ENCODE measurements at regions not wholly inside any gene's neighbourhood (a gene's known extent, or its start where the extent isn't known, plus 50 kb on each side); places are given as distances from the start of the nearest gene placed in this dataset.
"Not testable (repeated sequence)": the region's sequence is repeated elsewhere in the genome, so short reads cannot be mapped to it uniquely, and the experiment has no call there.

DNA sequence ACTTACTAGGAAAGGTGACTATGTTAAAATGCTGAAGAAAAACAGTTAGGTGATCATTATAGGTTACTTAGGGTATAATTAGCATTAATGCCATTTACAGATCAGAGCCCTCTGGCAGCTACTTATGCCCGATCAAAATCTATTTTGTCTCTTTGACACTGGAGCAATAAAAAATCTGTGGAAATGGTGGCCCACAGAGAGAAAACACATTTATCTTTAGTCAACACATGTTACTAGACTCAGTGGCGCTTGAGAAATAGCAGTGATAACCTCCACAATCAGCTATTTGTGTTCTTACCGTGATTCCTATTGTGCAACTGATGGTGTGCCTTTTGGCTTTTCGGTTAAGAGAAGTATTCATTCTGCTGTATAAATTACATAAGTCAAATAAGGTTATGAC is 1519.6 kb downstream of the PCDH9 start:
- DNase-seq (ENCODE audit: low read depth in 3 of 3): no peak

DNA sequence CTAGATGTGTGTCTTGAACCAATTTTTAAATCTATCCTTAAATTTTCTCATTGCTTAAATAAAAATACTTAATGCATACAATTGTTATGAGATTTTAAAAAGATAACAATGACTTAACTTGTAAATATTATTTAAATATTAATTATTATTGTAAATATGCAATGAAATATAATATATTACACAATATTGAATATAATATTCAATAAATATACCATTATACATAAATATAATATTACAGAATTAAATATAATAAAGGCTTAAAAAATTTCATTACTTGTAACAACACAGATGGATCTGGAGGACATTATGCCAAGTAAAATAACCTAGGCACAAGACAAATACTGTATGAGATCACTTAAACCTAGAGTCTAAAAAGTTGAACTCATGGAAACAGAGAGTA is 1532.3 kb downstream of the PCDH9 start:
- DNase-seq (ENCODE audit: low read depth in 3 of 3): no peak

DNA sequence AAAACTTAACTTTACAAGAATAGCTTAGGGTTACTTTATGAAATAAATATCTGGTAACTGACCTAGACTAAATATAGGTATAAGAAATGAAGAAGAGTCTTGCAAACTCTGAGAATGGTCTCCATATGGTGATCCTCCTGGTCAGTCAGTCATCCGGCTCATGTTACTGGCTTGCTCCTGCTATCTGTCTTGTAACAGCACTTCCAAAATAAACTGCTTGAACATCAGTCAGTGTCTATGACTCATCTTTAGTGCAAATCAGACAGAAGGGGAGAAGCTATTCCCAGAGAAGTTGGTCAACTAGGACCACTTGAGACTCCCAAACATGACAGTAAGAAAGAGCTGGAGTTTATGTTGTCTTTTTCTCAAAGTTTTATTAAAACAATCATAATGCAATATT is 1550.9 kb downstream of the PCDH9 start:
- no peak for DNase-seq (ENCODE audit: low read depth in 3 of 3)

DNA sequence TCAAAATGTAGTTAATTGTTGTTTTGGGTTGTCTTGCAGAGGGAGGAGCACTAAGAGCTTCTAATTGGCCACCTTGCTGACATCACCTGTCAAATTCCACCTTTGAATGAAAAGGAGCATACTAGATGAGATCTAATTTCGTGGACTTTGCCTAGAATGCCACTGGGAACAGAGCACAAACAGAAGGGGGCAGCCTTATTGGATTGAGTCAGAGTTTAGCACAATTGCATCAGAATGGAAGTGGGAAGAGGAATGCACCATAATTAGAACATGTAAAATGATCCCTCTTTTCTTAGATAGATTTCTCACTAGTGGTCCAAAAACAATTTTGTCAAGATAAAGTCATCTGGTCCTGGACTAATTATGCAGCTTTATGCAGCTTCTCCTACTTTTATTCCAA is 1552.2 kb downstream of the PCDH9 start:
- no peak for DNase-seq (ENCODE audit: low read depth in 3 of 3)

DNA sequence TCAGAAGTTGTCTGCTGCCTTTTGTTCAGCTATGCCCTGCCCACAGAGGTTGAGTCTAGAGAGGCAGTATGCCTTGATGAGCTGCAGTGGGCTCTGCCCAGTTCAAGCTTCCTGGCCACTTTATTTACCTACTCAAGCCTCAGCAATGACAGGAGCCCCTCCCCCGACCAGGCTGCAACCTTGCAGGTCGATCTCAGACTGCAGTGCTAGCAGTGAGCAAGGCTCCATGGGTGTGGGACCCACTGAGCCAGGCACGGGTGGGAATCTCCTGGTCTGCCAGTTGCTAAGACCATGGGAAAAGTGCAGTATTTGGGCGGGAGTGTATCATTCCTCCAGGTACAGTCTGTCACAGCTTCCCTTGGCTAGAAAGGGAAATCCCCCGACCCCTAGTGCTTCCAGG is 1554.8 kb downstream of the PCDH9 start:
- DNase-seq (ENCODE audit: low read depth in 3 of 3): not testable (repeated sequence)

DNA sequence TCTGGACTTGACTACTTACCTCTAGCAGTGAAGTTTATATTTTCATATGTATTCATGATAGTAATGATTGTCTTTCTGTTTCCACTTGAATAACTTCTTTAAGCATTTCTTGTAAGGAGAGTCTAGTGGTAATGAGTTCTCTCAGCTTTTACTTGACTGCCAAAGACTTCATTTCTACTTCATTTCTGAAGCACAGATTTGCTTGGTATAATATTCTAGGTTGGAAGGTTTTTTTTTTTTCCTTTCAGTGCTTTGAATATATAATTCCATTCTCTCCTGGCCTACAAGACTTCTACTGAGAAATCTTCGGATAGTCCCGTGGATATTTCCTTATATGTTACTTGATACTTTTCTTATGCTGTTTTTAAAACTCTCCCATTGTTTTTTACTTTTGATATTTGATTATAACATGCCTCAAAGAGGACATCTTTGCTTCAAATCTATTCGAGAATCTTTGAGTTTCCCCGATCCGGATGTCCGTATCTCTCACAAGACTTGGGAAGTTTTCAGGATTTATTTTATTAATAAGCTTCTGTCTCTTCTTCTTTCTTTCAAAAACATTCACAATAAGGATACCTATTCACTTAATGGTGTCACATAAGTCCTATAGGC is 1560.0 kb downstream of the PCDH9 start:
- no peak for DNase-seq (ENCODE audit: low read depth in 3 of 3)

DNA sequence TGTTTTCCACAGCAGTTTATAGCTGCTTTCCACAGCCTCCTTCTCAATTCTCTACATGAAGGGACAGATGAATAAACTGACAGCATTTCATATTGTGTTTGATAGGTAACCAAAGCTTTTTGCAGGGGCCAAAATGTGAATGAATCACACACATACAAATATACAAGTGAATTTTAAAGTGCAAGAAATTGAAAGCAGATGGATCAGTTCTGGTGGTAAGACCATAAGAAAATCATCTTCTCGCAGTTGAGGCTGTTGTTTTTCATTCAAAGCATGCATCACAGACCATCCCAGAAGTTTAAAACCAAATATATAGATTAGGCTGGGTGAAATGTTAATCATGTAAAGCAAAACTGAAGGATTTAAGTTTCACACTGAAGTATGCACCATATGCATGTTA is 1569.4 kb downstream of the PCDH9 start:
- DNase-seq (ENCODE audit: low read depth in 3 of 3): no peak

DNA sequence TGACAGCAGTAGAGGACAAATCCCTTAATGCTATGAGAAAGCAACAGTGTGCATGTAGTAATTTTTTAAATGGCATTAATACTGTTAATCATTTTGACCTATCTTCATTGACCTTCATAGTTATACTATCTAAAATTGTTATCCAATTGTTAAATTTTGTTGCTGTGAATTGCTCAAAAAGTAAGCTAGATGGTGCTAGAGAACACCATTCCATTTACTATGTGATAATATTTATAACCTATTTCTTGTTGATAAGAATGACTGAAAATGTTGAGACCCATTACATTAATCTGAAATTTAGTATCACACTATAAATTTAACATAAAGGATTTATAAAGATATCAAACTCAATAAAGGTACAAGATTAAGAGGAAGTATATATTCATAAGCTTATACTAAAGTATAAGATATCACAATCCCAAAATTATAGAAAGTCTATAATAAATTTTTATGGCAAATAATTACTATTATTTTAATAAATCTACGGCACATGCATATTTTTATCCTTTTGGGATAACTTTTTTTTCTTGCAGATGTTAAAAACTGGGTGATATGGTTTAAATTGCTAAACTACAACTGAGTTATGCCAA is 1573.3 kb downstream of the PCDH9 start:
- no peak for DNase-seq (ENCODE audit: low read depth in 3 of 3)

DNA sequence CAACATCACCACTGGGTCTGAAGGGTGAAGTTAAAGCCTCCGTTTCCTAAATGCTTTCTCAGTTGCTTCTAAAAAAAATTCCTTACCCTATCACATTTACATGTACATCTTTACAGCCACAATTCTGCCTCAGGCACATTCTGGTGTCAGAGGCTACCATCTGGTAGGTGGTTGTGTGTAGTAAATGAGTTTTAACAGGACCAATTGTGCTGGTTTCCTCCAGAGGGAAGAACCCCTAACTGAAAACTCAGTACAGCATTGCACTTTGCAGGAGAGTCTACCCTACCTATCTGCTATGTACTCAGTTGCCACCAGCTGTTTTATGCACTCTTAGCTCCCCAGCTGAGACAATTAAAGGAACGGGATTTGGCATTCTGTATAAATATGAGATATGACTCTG is 1576.5 kb downstream of the PCDH9 start:
- no peak for DNase-seq (ENCODE audit: low read depth in 3 of 3)

DNA sequence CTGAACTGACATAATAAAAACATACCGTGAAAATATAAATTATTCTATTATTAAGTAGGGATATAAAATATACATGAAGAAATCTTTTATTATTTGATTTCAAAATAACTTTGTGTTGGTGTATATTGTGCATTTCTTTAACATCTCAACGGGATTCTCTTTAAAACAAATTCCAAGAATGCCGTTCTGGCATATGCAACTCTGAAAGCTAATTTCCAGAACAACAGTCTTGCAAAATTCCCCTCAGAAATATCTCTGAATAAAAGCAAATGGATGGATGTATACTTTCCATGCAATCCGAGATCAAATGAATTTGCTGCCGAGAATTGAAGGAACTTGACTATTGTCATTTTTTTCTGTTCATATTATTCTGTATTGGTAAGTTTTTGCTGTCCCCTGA is 1579.8 kb downstream of the PCDH9 start:
- DNase-seq (ENCODE audit: low read depth in 3 of 3): no peak

DNA sequence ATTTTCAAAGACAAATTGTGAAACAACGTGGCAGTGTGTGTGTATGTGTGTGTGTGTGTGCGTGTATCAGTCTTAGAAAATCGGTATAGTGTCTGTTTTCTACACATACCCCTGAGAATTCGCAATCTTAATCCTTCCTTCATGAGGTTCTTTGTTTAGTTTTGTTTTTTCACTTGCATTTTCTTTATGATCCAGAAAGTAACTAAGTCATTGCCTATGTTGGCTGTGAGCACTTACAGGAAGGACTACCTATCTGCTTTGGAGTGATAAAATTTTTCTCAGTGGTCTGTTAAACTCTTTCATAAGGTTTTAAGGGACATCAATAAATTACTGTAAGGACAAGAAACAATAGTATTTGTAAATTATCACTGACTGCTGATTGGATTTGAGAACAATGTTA is 1587.1 kb downstream of the PCDH9 start:
- no peak for DNase-seq (ENCODE audit: low read depth in 3 of 3)

DNA sequence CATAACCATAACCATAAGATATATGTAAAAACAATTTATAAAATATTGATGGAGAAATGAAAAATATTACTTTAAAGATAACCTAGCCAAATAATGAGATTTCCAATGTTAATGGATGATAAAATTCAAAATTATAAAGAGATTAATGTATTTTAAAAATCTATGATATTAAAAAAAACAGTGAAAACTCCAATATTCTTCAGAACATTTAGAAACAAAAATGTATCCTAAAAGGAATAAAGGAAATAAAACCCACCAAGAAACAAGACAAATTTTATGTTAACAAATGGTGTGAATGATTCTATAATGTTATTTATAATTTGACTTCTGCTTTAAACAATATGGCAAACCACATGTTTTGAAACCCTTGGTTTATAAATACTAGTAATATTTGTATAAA is 1587.8 kb downstream of the PCDH9 start:
- no peak for DNase-seq (ENCODE audit: low read depth in 3 of 3)

DNA sequence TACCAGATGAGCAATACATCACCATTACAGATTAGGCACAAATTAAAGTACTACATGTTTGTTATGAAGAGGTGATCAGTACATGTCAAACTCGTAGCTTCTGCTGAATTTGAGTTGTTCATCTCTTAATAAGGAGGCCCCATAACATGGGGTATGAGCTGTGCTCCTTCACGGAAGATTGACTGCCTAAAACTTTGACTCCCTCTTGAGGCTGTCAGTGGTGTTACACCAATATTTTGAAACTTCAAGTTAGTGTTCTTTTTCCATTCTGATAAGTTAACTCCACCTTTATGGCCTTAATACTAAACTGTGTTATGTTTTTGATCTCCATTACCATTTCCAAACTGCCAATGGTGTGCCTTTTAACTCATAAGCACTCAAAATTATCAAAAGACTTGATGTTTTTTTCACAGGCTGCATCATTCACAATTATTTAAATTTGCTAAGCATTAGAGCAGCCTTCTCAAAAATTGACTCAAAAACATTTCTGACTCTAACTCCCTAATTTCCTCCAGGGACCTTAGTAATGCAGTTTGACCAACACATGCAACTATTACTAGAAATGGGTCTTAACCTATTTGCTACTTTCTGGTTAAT is 1591.5 kb downstream of the PCDH9 start:
- no peak for DNase-seq (ENCODE audit: low read depth in 3 of 3)

DNA sequence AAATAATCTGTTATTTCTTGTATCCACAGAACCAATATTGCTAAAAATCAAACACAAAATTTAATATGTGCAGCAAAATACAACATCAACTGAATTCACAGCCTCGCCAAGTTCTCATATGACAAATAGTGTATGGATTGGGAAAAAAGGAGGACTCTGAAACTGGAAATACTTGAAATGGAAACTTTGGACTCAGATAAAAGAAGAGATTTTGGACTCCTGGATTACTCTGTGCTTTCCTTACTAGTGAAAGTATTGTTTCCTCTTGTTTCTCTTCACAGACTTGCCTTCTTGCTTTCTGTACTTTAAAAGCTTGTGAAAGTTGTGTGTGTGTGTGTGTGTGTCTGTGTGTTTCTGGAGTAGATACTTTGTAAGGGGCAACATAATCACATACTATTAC is 1596.3 kb downstream of the PCDH9 start:
- no peak for DNase-seq (ENCODE audit: low read depth in 3 of 3)

DNA sequence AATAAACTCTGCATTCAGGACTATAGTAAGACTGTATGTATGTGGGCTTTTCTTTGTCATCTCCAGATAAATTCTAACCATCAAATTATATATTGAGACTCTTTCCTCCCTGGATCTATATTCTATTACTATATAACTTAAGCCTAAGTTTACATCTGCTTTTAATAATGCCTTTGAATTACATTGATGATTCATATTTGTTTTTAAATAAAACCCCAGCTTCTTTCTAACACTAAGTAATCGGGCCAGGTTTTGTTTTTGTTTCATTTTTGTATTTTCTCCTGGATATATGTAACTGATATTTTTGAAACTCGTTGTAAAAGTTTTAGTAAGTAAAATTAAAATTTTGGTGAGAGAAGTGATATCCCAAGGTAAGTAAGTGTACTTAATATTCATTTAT is 1599.1 kb downstream of the PCDH9 start:
- DNase-seq (ENCODE audit: low read depth in 3 of 3): no peak

DNA sequence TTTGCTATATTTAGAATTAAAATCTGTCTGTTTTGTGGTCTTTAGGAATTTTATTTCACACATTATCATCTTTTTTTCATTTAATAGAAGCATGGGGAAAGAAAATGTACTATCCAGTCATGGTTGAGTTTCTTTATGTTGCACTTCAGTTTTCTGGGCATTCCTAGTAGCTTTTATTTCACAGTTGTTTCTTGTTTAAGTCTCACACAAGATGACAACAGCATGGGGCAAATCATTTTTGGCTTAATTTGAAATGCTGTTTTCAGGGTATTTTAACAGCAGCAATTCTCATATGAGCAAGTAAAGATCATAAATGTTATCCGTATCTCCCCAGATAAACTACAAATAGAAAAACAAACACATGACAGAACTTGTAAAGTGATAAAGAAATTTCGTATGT is 1600.2 kb downstream of the PCDH9 start:
- DNase-seq (ENCODE audit: low read depth in 3 of 3): no peak

DNA sequence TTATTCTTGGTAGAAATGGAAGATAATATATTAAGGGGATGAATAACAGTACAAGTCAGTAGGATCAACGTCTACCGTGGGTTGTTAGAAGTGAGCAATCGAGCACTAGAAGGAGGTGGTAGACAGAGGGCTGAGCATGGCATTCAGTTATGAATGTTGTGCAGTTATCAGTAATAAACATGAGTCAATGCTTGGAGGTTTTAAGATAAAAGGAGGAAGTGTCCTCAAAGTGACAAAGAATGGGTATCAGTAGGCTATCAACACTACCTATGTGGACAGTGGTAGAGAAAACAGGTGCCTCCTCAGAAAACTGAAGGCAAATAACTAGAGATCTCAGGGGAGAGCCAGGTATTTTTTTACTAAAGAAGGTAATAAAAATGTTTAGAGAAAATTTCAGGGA is 1607.0 kb downstream of the PCDH9 start:
- no peak for DNase-seq (ENCODE audit: low read depth in 3 of 3)

DNA sequence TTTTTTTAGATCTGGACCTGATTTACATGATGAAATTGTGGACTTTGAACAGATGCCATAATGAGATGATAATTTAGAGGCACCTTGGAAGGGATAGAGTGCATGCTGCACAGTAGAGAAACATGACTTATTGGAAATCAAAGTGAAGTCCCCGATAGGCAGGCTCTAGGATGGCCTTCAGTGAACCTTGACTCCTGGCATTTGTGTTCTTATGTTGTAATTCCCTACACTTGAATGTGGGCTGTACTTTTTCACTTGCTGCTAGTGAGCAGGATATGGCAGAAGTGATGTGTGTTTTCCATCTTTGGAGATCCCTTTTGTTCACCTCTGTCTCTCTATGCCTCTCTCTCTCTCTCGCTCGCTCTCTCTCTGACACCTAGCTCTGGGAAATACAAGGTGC is 1614.6 kb downstream of the PCDH9 start:
- no peak for DNase-seq (ENCODE audit: low read depth in 3 of 3)

DNA sequence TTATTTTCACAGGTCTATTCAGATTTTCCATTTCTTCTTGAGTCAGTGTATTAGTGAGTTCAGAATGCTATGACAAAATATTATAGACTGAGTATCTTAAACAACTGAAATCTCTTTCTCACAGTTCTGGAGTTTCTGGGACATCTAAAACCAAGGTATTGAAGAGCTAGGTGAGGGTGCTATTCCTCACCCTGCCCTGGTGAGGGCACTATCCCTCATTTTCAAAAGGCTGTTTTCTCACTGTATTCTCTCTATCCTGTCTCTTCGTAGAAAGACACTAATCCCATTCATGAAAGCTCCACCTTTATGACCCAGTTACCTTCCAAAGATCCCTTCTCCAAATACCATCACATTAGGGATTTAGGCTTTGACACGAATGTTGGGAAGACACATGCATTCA is 1617.1 kb downstream of the PCDH9 start:
- DNase-seq (ENCODE audit: low read depth in 3 of 3): no peak

DNA sequence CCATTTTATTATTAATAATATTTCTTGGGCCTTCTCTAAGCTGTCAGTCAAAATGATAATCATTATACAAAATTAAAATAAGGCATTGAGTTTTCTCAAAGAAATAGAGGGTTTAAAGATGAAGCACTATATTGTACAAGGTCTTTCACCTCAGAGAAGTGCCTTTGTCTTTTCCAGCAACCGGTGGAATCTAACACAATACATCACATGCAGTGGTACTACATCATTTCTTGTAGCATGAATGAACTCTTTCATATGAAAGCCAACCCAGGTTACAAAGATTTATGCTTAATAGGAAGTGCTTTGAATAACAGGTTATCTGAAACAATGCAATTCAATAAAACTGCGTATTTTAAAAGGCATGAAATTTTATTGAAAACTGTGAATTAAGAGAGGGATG is 1620.8 kb downstream of the PCDH9 start:
- no peak for DNase-seq (ENCODE audit: low read depth in 3 of 3)

DNA sequence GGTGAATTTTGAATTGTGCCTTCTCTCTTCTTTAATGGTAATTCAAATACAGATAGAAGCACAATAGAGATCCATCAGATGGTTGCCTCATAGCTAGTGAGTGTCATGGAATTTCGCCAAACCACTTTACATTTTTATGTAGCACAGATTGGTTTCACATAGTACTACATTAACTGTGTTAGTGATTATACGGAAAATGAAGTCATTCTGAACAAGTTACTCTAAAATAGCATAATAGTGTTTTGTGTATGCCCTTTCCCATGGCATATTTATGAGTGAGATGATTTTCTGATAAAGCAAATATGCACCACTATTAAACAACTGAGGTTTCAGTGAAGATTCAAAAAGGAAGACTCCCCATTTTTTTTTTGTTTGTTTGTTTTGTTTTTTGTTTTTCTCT is 1623.5 kb downstream of the PCDH9 start:
- DNase-seq (ENCODE audit: low read depth in 3 of 3): no peak

DNA sequence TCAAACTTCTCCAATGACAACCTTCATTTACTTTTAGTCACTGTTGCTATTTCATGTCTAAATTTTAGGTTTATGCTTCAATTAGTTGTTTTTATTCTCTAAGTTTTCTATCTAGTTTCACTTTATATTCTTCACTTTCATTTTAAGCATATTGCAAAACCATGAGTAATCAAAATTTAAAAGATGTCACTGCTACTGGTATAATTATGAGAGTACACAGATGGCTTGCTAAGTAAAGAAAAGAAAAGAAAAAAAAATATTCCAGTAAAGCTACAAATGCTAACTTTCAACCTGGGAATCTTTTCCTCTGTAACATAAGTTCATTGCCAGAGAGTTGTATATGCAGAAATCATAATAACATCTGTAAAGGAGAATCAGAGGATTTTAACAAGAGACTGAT is 1624.7 kb downstream of the PCDH9 start:
- no peak for DNase-seq (ENCODE audit: low read depth in 3 of 3)

DNA sequence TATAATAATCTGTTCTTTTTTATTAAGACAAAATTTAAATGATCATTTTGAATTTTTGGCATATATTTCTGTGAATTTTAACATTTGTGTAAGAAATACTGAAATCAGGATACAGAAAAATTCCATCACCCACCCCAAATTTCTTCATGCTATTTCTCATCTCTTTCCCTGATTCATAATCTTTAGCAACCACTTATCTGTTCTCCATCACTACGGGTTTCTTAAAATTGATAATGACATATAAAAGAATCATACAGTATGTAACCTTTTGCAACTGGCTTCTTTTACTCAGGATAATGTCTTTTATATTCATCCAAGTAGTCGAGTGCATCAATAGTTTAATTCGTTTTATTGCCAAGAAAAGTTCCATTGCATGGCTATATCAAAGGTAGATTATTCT is 1627.0 kb downstream of the PCDH9 start:
- DNase-seq (ENCODE audit: low read depth in 3 of 3): no peak

DNA sequence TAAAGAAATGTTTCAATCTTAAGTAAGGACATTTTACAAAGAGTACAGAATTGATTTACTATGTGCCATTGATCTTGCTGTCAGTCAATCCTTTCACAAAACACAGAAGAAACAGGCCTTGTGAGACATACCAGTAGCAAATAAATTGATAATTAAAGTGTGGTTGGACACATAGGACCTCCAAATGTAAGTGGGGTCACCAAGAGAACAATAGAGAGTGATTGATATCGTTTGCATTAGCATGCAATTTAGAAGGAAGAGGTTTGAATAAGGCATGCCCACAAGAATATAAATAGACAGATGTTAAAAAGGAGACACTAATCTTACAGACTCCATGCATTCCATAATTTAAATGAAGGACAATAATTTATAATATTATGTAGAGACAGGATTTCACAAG is 1628.3 kb downstream of the PCDH9 start:
- DNase-seq (ENCODE audit: low read depth in 3 of 3): no peak
